Keratinocyte (primary cell): ENCODE measurements at regions not wholly inside any gene's neighbourhood (a gene's known extent, or its start where the extent isn't known, plus 50 kb on each side); places are given as distances from the start of the nearest gene placed in this dataset.

ENCODE experiments used
- EZH2 ChIP-seq: IDR thresholded peaks from one replicate; pipeline ENCODE4 v1.6.1; 2012; ENCODE audit warnings: inconsistent platforms, mild to moderate bottlenecking, low read length, moderate library complexity
- TF ChIP-seq, protein P1 (sequence below), 3 experiments: IDR thresholded peaks in 1 of 3; conservative IDR thresholded peaks in 1 of 3; optimal IDR thresholded peaks in 1 of 3; 2 replicates in 2 of 3; 3 replicates in 1 of 3; pipeline versions ENCODE3 to v1.5.1; 2011; ENCODE audit warnings: low read length in 3 of 3, mild to moderate bottlenecking in 3 of 3, moderate library complexity in 2 of 3, control low read depth in 1 of 3, inconsistent platforms in 1 of 3; ENCODE audit not compliant: insufficient read depth in 2 of 3; ENCODE audit errors: extremely low read depth in 1 of 3

DNA sequence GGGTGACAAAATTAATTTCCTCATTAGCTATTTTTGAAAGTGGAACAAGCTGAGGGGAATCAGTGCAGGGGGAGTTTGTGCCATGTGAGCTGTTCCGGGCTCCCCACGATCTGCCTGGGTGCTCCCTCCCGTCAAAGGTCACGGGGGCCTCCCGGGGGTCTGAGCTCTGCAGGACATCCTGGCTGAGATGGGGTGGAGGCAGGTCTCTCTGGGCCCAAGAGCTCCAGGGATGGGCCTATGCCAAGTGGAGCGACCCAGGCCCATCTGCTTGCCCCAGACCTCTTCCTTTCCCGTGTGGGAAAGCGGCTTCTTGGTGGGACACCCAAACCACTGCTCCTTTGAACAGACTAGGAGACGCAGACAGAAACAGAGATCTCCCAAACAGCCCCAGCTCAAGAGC lies 143.3 kb upstream of the ID2 start:
- TF ChIP-seq, protein P1, sequence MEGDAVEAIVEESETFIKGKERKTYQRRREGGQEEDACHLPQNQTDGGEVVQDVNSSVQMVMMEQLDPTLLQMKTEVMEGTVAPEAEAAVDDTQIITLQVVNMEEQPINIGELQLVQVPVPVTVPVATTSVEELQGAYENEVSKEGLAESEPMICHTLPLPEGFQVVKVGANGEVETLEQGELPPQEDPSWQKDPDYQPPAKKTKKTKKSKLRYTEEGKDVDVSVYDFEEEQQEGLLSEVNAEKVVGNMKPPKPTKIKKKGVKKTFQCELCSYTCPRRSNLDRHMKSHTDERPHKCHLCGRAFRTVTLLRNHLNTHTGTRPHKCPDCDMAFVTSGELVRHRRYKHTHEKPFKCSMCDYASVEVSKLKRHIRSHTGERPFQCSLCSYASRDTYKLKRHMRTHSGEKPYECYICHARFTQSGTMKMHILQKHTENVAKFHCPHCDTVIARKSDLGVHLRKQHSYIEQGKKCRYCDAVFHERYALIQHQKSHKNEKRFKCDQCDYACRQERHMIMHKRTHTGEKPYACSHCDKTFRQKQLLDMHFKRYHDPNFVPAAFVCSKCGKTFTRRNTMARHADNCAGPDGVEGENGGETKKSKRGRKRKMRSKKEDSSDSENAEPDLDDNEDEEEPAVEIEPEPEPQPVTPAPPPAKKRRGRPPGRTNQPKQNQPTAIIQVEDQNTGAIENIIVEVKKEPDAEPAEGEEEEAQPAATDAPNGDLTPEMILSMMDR (optimal IDR thresholded peaks at IDR 0.05 in 1 of 3, IDR thresholded peaks at IDR 0.05 in 1 of 3, conservative IDR thresholded peaks at IDR 0.05 in 1 of 3; ENCODE audit: extremely low read depth in 1 of 3, insufficient read depth in 2 of 3, low read length in 3 of 3), result no peak
- no peak for TF ChIP-seq EZH2
